ENCODE measurements at regions not wholly inside any gene's neighbourhood (a gene's known extent, or its start where the extent isn't known, plus 50 kb on each side); places are given as distances from the start of the nearest gene placed in this dataset.
"Not testable (repeated sequence)": the region's sequence is repeated elsewhere in the genome, so short reads cannot be mapped to it uniquely, and the experiment has no call there.

DNA sequence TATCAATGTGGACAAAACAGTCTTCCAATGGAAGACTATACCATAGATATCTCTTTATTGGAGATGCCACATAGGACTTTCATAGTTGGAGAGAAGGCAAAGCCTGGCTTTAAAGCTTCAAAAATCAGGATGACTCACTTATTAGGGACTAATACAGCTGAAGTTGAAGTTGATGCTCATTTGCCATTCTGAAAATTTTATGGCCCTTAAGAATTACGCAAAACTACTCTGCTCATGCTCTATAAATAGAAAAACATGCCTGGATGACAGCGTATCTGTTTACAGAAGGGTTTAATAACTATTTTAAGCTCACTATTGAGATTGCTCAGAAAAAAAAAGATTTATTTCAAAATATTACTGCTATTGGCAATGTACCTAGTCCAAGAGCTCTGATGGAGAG is 155.5 kb upstream of the DST start:
- no peak for DNase-seq

DNA sequence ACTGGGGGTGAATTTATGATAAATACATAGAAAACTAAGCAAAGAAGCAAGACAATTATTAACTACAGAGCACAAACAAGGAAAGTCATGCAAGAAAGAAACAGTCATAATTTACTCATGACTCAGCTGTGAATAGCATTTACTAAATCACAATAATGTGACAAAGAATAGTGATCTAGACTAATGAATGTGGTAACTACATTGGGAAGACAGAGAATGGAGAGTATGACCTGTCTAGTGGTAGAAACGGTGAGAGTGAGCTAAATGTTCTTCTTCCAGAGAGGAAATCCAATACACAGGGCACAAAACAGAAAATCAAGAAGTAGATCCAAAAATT is 153.5 kb upstream of the DST start:
- DNase-seq = no peak

DNA sequence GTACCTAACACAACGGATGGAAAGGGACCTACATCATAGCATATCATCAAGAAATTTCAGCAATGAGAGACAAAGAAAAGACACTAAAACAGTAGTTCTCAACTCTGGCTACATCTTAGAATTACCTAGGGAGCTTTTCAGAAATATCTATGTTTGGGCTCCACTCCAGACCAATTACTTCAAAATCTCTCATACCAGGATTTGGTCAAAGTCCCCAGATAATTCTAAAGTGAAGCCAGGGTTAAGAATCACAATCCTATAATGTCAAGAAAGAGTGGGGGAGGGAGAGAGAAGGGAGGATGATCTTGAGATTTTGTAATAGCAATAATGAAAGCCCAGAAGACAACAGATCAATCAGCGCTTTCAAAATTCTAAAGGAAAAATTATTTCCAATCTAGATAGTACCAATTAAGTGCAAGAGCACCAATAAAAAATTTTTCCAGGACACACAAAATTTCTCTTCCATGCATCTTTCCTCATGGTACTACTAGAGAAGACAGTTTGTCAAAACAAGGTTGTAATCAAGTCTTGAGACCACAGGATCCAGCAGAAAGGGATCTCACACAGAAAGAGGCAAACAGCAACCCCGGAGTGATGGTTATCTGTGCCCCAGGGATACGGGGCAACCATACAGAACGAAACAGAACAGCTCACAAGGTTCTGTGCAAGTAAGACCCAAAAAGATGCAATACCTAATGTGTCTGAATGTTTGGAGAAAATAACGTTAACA is 152.9 kb upstream of the DST start:
- DNase-seq = no peak

DNA sequence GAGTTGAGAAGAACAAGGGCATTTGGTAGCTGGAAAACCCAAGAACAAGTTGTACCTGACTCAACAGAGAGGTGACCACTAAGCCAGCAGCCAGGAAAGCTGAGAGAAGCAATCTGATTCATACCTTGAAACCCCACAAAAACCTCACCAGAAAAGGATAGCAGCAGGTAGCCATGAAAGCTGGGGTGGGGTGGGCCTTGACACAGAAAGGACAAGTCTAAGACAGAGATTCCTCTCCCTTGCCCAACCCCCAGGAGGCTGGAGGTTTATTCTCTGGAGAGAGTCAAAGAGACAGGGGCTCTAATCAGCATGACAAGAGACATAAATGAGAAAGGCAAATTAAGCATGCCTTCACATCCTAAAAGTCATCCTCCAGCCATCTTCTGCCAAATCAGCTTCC is 151.7 kb upstream of the DST start:
- no peak for DNase-seq

DNA sequence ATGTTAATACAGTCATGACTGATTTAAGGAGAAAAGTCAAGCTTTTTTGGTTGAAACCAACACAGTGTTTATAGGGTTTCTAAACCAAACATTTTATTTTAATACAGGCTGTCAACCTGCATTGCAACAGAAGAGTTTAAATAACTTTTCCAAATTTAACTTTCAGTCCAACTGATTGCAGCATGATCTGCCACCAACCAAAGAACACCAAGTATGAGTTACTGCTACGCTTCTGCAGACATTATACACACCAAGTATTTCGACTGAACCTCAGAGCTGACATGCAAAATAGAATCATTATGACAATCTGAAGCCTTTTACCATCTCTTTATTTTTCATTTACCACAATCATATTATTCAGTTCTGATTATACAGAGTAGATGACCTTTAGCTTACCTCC is 151.2 kb upstream of the DST start:
- DNase-seq = no peak

DNA sequence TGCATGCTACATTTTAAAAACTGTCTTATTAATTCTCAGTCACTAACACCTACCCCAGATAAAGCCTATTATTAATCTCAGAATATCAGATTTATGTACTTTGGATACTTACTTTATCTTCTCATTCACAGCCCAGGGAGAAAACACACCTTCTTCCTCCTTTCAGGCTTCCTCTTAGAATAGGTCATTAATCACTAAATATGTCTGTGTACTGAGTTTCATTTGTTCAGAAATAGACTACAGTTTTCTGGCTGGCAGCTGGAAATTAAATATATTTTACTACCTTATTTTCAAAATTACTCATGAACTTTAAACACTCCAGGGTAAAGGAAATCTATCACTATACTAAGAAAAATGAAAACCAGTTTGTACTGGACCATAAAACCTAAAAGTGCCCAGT is 147.7 kb upstream of the DST start:
- no peak for DNase-seq

DNA sequence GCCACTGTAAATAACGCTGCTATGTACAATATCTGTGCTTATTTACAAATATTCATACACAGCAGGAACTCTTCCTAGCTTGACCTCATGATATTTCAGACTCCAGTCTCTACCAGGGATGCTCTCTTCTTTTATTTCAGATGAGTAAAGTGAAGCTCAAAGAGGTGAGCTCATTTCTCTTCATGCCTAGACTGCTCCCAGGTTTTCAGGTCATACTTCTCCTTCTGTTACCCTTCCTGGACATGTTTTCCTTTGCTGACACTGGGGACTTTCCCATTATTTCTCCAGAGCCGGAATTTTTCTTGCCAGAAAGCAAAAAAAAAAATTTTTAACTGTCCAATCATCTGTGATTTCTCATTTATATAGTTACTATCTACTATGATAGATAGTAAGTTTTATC is 147.2 kb upstream of the DST start:
- no peak for DNase-seq

DNA sequence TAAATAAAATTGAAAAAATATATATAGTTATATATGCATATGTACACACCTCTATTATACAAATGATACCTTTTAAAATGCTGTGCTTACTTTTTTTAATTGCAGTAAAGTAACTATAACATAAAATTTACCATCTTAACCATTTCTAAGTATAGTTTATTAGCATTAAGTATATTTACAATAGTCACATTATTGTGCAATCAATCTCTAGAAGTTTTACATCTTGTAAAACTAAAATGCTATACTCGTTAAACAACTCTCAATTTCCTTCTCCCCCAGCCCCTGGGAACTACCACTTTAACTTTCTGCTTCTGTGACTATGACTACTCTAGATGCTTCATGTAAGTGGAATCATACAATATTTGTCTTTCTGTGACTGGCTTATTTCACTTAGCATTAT is 146.7 kb upstream of the DST start:
- no peak for DNase-seq

DNA sequence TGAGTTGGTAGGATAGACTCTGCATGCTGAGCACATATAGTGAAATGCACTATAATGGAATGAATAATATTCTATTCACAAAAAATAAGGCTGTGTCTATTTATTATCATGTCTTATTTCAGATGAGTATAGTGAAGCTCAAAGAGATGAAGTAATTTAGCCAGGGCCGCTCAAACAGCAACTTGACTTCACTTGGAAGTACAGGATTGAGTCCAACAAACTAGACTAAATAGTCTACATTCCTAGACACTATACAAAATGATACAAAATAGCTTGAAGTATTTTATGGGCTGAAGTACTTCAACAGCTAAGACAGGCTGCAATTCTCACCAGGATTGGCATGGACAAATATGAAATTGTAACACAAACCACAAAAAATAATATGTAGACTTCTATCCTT is 144.5 kb upstream of the DST start:
- DNase-seq = no peak

DNA sequence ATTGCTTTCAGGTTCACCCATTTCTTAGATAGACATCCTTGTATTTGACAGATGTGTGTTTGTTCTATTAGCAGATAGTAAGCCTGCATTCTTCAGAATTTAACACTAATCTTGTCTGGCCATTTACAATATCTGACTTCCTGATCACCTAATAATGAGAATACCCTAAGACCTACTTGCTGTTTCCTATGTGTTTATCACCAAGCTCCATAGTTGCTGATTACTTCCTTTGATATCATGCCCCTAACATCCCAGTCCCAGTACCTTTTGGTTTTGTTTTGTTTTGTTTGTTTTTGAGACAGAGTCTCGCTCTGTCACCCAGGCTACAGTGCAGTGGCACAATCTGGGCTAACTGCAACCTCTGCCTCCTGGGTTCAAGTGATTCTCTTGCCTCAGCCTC is 143.6 kb upstream of the DST start:
- no peak for DNase-seq

DNA sequence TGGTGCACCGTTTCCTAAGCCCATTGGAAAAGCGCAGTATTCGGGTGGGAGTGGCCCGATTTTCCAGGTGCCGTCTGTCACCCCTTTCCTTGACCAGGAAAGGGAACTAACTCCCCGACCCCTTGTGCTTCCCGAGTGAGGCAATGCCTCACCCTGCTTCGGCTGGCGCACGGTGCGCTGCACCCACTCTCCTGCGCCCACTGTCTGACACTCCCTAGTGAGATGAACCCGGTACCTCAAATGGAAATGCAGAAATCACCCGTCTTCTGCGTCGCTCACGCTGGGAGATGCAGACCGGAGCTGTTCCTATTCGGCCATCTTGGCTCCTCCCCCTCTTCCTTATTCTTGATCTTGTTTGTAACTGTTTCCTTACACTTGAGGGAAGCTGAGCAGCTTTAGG is 142.8 kb upstream of the DST start:
- not testable (repeated sequence) for DNase-seq

DNA sequence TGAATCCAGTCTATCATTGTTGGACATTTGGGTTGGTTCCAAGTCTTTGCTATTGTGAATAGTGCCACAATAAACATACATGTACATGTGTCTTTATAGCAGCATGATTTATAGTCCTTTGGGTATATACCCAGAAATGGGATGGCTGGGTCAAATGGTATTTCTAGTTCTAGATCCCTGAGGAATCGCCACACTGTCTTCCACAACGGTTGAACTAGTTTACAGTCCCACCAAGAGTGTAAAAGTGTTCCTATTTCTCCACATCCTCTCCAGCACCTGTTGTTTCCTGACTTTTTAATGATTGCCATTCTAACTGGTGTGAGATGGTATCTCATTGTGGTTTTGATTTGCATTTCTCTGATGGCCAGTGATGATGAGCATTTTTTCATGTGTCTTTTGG is 137.4 kb upstream of the DST start:
- DNase-seq = not testable (repeated sequence)

DNA sequence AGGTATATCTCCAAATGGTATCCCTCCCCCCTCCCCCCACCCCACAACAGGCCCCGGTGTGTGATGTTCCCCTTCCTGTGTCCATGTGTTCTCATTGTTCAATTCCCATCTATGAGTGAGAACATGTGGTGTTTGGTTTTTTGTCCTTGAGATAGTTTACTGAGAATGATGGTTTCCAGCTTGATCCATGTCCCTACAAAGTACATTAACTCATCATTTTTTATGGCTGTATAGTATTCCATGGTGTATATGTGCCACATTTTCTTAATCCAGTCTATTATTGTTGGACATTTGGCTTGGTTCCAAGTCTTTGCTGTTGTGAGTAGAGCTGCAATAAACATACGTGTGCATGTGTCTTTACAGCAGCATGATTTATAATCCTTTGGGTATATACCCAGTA is 135.8 kb upstream of the DST start:
- not testable (repeated sequence) for DNase-seq

DNA sequence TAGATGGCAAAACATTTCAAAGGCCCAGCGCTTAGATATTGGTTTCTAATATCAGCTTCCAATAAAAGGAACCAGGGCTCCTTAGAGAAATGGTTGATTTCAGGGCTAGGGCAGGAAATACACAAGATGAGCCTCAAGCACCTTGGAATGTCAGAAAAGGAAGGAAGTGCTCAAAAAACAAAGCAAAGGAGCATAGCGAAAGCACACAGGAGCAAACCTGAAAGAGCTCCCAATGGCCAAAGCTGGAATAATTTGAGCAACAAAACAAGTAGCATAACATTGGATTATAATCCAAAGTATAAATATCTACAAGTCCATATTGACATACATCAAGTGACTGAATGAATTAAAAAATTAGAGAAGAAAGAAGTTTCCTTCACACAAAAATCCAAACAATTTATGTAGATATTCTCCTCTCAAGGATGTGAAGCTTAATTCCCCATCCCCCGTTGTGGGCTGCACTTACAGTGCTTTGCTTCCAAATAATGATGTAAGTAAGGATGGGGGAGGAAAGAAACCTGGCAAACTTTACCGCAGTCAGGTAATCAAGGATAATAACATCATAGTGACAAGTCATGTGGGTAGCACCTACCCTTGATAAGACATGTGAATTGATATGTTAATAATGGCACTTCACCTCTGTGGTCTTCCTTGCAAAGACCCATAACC is 132.9 kb upstream of the DST start:
- no peak for DNase-seq

DNA sequence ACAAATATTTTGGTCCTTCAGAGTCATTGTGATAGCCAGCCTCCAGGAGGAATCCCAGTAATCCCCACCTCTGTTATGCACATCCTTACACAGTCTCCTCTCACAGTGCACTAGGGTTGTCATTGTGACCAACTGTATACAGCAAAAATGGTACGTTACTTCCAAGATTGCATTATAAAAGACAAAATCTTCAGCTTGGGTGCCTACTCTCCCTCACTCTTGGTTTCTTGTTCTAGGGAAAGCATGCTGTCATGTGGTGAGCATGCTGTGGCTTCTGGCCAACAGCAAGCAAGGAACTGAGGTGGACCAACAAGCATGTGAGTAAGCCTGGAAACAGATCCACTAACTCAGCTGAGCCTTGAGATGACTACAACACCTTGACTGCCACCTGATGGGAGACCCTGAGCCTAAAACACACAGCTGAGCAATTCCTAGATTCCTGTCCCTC is 130.1 kb upstream of the DST start:
- DNase-seq = no peak

DNA sequence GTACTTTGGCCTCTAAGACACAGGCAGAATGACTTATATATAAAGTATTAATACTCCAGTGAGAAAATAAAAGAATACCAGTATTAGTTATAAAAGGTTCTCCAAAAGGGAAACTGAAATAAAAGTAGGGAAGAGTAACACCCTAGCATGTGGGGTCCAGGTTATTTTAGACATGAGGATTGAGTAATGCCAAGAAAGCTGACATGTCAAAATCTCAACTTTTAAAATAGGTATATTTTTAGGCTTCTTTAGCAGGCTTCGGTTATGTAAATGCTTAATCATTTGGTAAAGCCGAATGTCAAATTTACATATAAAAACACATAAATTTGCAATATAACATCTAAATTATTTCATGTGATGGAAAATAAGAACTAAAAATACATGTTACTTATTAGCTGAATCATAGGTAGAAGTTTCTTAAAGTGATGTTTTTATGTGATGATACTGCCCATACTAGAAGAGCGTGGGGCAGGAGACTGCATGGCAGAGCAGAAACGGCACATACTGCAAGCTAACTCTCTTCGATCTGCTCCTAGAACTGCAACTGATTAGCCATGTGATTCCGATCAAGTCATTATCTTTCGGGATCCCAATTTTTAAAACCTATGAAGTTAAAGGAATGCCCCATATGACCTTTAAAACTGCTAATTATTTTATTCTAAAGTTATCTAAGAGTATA is 129.4 kb upstream of the DST start:
- DNase-seq = no peak

DNA sequence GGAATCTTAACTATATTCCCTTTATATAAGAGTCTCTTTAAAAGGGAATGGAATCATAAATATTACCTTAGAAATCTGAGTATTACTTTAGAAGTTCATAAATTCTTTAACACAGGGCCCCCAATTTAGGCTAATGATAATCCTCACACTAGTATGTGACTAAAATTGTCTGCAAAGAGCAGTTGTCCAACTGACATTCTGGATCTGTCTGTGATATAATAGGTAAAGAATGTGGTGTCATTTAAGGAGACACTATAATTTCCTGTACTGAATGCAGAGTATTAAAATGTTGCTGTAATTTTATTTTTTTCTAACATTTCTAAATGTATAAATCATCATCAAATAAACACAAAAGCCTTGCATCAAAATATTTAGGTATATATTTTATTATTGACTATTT is 128.5 kb upstream of the DST start:
- DNase-seq = no peak

DNA sequence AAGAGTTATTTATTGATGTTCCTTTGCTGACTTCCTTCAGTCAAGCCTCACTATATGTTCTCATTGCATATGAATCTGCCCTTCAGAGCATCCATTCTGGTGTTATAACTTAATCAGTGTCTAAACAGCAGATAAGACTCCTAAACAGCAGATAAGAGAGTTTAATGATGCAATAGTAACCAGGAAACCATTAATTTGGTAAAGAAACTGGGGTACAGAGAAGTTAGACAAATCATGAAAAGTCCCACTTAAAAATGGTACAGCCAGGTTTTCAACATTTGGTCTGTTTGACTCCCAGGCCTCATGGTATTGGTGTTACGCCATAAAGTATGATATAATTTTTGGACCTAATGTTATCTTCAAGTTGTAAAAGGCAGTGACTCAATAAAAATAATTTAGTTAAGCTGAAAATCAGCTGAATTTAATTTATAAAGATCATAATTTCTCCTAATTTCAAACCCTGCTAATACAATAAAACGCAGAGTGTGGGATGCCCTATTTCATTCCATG is 127.4 kb upstream of the DST start:
- no peak for DNase-seq

DNA sequence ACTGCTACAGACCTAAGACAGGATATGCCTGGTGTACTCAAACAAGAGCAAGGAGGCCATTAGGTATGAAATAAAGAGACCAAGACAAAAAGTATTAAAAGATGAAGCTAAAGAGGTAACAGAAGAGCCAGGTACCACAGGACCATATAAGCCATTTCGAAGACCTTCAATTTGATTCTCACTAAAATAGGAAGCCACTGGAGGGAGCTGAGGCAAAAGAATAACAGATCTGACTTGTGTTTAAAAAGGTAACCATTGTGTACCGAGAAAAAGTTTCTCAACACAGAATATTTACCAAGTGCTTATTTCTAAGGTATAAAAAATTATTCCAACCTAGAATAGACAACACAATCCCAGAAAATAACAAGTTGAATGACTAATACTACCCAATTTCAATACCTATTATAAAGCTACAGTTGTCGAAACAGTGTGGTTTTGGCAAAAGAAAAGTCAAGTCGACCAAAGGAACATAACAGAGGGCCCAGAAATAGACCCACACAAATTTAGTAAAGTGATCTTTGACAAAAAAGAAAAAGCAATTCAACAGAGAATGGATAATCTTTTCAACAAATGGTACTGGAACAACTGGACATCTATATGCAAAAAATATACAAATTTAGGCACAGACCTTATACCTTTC is 125.3 kb upstream of the DST start:
- DNase-seq = no peak

DNA sequence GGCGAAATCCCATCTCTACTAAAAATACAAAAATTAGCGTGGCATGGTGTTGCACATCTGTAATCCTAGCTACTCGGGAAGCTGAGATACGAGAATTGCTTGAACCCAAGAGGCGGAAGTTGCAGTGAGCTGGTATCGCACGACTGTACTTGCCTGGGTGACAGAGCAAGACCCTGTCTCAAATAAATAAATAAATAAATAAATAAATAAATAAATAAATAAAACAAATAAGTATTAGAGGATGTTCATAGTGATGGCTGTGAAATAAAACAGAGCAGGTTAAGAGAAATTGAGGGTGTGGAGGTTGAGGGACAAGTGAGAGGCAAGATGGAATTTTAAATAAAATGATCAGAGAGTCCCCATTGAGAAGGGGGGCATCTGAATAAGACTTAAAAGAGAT is 124.7 kb upstream of the DST start:
- no peak for DNase-seq

DNA sequence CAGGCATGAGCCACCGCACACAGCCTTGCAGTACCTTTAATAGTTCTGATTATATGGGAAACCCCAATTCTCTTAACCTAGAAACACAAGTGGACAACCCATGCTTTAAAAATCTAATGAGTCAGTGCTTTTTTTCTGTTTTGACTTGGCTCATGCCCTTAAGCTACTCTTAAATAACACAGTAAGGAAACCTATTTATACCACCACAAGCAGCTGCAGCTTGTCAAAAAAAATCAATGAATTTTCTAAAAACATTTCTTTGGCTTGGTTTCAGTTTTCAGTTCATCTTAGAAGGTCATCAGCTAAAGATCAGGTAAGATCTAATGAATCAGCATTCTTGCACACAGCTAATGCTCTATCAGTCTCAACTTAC is 124.1 kb upstream of the DST start:
- no peak for DNase-seq

DNA sequence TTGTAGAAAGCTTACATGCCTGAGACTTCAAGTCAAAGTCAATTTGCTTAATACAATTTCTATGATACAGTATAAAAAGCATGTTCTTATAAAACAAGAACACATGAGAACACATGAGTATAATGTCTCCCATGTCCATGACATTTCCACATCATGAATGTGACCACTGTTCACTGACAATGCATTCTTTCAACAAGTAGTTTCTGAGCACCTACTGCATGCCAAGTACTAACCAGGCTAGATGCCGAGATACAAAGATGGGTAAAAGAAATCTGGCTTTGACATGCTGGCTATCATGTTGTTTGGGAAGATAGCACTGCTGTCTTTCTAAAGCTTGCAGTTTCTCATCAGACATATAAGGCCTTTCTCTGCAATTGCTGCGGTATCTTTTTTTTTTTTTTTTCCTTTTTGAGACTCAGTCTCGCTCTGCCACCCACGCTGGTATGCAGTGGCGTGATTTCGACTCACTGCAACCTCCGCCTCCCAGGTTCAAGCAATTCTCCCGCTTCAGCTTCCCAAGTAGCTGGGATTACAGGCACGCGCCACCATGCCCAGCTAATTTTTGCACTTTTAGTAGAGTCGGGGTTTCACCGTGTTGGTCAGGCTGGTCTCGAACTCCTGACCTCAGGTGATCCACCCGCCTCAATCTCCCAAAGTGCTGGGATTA is 123.6 kb upstream of the DST start:
- no peak for DNase-seq

DNA sequence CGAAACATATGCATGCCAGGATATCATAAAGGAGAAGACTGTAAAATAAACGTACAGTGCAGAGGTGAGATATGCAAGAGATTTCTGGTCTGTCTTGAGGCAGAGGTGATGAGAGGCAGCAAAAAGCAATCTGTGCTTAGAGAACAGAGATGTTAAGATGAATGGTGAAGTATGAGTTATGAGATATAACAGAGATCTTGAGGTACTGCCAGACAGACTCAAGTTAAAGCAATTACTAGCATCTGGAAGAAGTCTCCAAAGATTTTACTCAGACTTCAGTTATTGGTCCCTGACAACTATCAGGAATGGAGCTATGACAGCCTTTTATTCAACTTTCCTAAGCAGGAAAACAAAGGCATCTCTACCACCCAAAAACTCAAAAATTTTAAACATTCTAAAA is 122.8 kb upstream of the DST start:
- DNase-seq = no peak

Data from activated CD4-positive, alpha-beta T cell treated with anti-CD3 and anti-CD28 coated beads, Interleukin-10, Interleukin-2, amounts not matched to agents 100 ng/mL and 50 ng/mL, durations not matched to agents 16 hours and 8 hours (primary cell).